ENCODE measurements at regions not wholly inside any gene's neighbourhood (a gene's known extent, or its start where the extent isn't known, plus 50 kb on each side); places are given as distances from the start of the nearest gene placed in this dataset.

DNA sequence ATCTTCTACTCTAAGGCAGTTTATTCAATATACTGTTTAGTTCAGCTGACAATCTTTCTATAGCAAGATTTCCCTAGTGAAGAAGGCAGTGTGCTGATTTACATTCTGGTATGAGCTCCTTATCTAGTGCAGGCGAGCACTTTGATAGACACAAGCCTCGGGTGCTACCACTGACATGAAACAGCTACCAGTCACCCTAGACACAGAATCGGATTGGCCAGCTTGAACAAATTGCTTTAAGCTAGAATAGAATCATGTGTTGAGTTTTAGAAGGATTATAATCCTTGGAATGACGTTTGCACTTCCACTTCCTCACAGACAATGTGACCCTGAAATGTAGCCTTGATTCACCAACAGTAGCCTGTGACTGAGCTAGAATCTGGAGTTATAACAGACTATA is 394.0 kb downstream of the EPHA4 start:
- no peak for DNase-seq (ENCODE audit: low spot score, unreplicated experiment)
- no peak overlapping the region for H3K4me3 Mint-ChIP-seq (ENCODE audit: low read depth)
- H3K9me3 Mint-ChIP-seq (ENCODE audit: low read depth): peaks cover 4% of the 10 kb centered on the region
- no peaks in the 10 kb centered on the region for H3K27me3 Mint-ChIP-seq
- no peak overlapping the region for H3K27ac Mint-ChIP-seq
- no peaks in the 10 kb centered on the region for H3K36me3 Mint-ChIP-seq (ENCODE audit: insufficient read depth)
- no peaks in the 10 kb centered on the region for H3K4me1 Mint-ChIP-seq (ENCODE audit: low read depth)
- TF ChIP-seq, protein P1, sequence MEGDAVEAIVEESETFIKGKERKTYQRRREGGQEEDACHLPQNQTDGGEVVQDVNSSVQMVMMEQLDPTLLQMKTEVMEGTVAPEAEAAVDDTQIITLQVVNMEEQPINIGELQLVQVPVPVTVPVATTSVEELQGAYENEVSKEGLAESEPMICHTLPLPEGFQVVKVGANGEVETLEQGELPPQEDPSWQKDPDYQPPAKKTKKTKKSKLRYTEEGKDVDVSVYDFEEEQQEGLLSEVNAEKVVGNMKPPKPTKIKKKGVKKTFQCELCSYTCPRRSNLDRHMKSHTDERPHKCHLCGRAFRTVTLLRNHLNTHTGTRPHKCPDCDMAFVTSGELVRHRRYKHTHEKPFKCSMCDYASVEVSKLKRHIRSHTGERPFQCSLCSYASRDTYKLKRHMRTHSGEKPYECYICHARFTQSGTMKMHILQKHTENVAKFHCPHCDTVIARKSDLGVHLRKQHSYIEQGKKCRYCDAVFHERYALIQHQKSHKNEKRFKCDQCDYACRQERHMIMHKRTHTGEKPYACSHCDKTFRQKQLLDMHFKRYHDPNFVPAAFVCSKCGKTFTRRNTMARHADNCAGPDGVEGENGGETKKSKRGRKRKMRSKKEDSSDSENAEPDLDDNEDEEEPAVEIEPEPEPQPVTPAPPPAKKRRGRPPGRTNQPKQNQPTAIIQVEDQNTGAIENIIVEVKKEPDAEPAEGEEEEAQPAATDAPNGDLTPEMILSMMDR (IDR thresholded peaks at IDR 0.05; ENCODE audit: unreplicated experiment): no peak

DNA sequence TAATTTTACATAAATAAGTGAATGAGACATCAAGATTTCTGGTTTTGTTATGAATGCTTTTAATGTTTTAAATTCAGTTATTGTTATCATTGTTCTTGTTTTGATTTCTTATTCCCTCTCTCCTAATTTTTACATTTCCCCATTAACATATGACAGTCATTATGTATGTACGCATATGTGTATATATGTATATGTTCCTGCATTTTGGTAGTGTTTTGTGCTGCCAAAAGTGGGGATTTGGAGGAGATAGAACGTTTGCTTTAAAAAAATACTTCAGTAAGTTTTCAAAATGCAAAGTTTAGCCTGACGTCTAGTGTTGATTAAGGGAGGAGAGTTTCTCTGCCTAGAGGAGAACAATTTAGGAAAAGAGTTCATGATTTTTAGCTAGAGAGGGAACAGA is 385.2 kb downstream of the EPHA4 start:
- no peak overlapping the region for H3K4me3 Mint-ChIP-seq (ENCODE audit: low read depth)
- no peak overlapping the region for H3K27ac Mint-ChIP-seq
- no peak for DNase-seq (ENCODE audit: low spot score, unreplicated experiment)
- H3K27me3 Mint-ChIP-seq: no peaks in the 10 kb centered on the region
- no peaks in the 10 kb centered on the region for H3K4me1 Mint-ChIP-seq (ENCODE audit: low read depth)
- H3K9me3 Mint-ChIP-seq (ENCODE audit: low read depth): no peaks in the 10 kb centered on the region
- no peaks in the 10 kb centered on the region for H3K36me3 Mint-ChIP-seq (ENCODE audit: insufficient read depth)
- TF ChIP-seq, protein P1 (IDR thresholded peaks at IDR 0.05; ENCODE audit: unreplicated experiment): no peak

DNA sequence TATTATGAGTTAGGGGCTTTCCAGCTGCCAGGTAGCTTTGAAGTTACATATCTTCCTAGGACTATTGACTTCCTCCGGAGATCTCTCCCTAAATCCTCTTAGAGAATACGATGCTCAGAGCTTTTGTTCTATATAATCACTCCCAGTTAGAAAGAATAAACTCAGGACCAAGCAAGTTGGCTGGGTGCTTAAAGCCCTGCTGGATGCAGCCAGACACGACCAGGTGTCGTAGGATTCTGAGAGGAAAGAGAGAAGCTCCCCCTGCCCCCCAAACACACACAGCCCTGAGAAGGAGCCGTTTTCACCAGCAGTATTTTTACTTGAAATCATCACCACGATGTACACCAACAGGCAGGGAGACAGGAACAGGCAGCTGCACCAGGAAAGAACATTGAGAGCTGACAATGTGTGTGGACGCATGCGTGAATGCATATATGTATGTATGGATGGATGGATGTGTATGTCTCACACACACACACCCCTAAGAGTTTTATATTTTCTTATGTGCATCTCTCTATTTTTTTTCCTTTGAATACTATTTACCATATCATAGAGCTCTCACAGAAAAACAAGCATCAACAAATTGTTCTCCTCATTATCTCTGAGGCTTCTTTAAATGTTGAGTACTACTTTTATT is 382.6 kb downstream of the EPHA4 start:
- H3K4me3 Mint-ChIP-seq (ENCODE audit: low read depth): no peak overlapping the region
- TF ChIP-seq, protein P1 (IDR thresholded peaks at IDR 0.05; ENCODE audit: unreplicated experiment): no peak
- H3K36me3 Mint-ChIP-seq (ENCODE audit: insufficient read depth): no peaks in the 10 kb centered on the region
- H3K4me1 Mint-ChIP-seq (ENCODE audit: low read depth): no peaks in the 10 kb centered on the region
- H3K27ac Mint-ChIP-seq: peak overlapping the region; percentile 54
- H3K27me3 Mint-ChIP-seq: no peaks in the 10 kb centered on the region
- peaks cover 11% of the 10 kb centered on the region for H3K9me3 Mint-ChIP-seq (ENCODE audit: low read depth)
- no peak for DNase-seq (ENCODE audit: low spot score, unreplicated experiment)

DNA sequence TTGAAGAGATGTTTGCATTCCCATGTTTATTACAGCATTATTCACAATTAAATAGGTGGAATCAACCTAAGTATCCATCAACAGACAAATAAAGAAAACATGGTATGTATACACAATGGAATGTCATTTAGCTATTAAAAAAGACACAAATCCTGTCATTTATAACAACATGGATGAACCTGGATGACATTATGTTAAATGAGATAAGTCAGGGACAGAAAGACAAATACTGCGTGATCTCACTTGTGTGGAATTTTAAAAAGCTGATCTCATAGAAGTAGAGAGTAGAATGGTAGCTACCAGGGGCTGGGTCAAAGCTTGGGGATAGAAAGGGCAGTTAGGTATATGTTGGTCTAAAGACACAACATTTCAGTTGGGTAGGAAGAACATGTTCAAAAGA is 376.3 kb downstream of the EPHA4 start:
- no peak for DNase-seq (ENCODE audit: low spot score, unreplicated experiment)
- Mint-ChIP-seq H3K9me3 (ENCODE audit: low read depth) (peaks cover 14% of the 10 kb centered on the region), H3K4me1 (ENCODE audit: low read depth) (peaks cover 9% of the 10 kb centered on the region), H3K27me3 (peaks cover 3% of the 10 kb centered on the region), H3K36me3 (ENCODE audit: insufficient read depth) (no peaks in the 10 kb centered on the region), H3K4me3 (ENCODE audit: low read depth) (no peak overlapping the region), H3K27ac (no peak overlapping the region)
- TF ChIP-seq, protein P1 (IDR thresholded peaks at IDR 0.05; ENCODE audit: unreplicated experiment): no peak

DNA sequence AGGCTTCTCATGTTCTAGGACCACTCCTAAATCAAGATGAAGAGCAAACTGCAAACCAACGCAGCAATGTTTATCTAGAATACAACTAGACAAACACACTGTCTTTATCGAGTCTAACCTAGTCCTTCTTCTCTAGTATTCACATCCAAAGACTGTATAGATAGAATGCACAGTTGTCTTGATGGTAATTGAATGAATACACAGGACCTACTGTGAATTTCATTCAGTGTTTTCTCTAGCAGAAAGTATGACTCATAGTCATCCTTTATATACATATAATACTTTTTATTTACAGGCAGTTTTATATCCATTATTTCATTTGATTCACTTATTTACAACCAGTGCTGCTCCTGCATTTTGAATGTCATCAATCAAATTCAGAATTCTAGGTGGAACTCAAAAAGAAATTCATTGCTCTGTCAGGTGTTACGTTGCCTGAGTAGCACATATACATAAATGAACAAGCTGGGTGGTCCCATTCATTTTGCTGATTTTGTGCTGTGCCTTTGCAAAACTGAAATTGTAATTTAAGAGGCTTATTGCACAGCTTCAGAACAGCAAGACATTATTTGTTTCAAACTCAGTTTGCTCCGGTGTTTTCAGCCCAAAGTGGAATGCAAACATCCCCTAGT is 374.8 kb downstream of the EPHA4 start:
- TF ChIP-seq, protein P1 (IDR thresholded peaks at IDR 0.05; ENCODE audit: unreplicated experiment): no peak
- Mint-ChIP-seq H3K9me3 (ENCODE audit: low read depth) (peaks cover 14% of the 10 kb centered on the region), H3K27me3 (peaks cover 3% of the 10 kb centered on the region), H3K4me3 (ENCODE audit: low read depth) (no peak overlapping the region), H3K4me1 (ENCODE audit: low read depth) (peaks cover 14% of the 10 kb centered on the region), H3K36me3 (ENCODE audit: insufficient read depth) (no peaks in the 10 kb centered on the region), H3K27ac (no peak overlapping the region)
- no peak for DNase-seq (ENCODE audit: low spot score, unreplicated experiment)
